ENCODE measurements at regions not wholly inside any gene's neighbourhood (a gene's known extent, or its start where the extent isn't known, plus 50 kb on each side); places are given as distances from the start of the nearest gene placed in this dataset.

DNA sequence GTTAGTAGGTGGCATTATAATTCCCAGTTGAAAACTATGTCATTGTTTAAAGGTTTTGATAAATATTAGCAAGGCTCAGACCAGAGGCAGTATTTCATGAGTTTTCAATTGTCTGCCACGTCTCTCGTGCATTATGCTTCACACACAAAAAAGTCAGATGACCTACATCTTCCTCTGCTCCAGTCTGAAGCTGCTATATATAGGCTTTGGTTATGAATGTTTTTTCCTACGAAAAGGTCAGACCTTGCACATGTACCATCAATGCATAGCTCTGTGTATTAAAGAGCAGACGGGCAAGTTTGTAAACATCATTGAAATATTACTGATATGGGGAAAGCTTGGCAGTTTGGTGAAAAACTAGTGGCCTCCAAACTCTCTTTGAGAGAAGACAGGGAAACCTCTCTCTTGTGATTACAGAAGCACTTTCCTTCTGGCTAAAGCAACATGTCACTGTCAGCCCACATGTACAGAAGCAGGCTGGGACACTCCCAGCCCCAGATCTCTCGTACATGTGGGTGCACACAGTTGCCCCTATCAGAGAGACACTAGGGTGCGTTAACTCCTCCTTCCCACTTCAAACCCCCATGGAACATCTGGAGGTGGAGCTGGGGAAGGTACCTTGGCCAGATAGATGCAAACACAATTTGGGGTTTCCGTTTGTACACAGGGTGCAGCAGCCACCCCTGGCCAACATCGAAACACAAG, 184.0 kb upstream of the BCL6 start:
- peaks cover 8% of the 10 kb centered on the region for H3K9me3 ChIP-seq (ENCODE audit: control insufficient read depth, low read length)
- no peak overlapping the region for H3K4me3 ChIP-seq (ENCODE audit: extremely low read depth, insufficient read depth, low read length, poor library complexity, severe bottlenecking)
- no peaks in the 10 kb centered on the region for H3K4me1 ChIP-seq (ENCODE audit: control insufficient read depth, insufficient read depth, low read length, poor library complexity, severe bottlenecking)
- no peaks in the 10 kb centered on the region for H3K36me3 ChIP-seq (ENCODE audit: control insufficient read depth, insufficient read depth, low read length)
- 94 to 96% methylated on average over 3 to 4 of the region's 8 CpGs for WGBS, 2 experiments (ENCODE audit: insufficient coverage in 2 of 2)
- H3K27ac ChIP-seq (ENCODE audit: low read depth, low read length, severe bottlenecking), result no peak overlapping the region

DNA sequence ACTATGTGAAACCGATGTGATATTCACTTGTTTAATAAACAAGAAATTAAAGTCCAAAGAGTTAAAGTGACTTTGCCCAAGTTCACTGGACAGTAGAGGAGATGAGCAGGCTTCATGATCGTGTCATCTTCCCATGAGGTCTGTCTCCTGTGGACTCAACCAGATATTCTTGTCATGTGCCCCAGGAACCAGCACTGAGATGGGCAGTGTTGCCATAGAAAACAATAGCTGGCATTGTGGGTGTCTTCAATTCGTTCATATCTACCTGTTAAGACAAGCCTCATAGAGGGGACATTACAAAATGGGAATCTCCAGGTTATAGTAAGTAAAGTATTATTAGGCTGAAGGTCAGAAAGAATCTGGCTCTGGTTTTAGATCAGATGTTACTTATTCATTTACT, 184.8 kb upstream of the BCL6 start:
- no peak overlapping the region for H3K4me3 ChIP-seq (ENCODE audit: extremely low read depth, insufficient read depth, low read length, poor library complexity, severe bottlenecking)
- H3K4me1 ChIP-seq (ENCODE audit: control insufficient read depth, insufficient read depth, low read length, poor library complexity, severe bottlenecking), result no peaks in the 10 kb centered on the region
- H3K27ac ChIP-seq (ENCODE audit: low read depth, low read length, severe bottlenecking), result no peak overlapping the region
- 84 to 90% methylated on average over 2 of the region's 3 CpGs for WGBS, 2 experiments (ENCODE audit: insufficient coverage in 2 of 2)
- peaks cover under 1% of the 10 kb centered on the region for H3K9me3 ChIP-seq (ENCODE audit: control insufficient read depth, low read length)
- no peaks in the 10 kb centered on the region for H3K36me3 ChIP-seq (ENCODE audit: control insufficient read depth, insufficient read depth, low read length)

DNA sequence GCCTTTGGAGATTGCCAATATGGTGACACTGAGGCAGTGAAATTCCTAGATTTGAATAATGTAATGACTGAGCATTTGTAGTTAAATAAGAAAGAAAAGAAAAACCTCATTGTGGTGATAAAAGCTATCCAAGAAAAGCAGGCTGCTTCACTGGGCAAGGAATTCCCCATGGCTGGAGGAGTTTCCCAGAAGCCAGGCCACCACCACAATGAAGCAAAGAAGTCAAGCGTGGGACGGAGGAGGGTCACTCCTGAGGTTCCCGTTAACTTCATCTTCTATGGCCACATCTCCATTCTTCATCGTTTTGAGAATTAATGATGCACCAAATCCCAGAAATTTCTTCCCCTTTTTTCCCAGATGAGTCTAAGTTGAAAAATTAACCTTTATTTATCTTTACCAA, 185.8 kb upstream of the BCL6 start:
- H3K9me3 ChIP-seq (ENCODE audit: control insufficient read depth, low read length), result no peaks in the 10 kb centered on the region
- no peaks in the 10 kb centered on the region for H3K4me1 ChIP-seq (ENCODE audit: control insufficient read depth, insufficient read depth, low read length, poor library complexity, severe bottlenecking)
- H3K27ac ChIP-seq (ENCODE audit: low read depth, low read length, severe bottlenecking), result no peak overlapping the region
- 90 to 100% methylated on average over 4 of the region's 4 CpGs for WGBS, 2 experiments (ENCODE audit: insufficient coverage in 2 of 2)
- H3K36me3 ChIP-seq (ENCODE audit: control insufficient read depth, insufficient read depth, low read length), result no peaks in the 10 kb centered on the region
- H3K4me3 ChIP-seq (ENCODE audit: extremely low read depth, insufficient read depth, low read length, poor library complexity, severe bottlenecking), result no peak overlapping the region

DNA sequence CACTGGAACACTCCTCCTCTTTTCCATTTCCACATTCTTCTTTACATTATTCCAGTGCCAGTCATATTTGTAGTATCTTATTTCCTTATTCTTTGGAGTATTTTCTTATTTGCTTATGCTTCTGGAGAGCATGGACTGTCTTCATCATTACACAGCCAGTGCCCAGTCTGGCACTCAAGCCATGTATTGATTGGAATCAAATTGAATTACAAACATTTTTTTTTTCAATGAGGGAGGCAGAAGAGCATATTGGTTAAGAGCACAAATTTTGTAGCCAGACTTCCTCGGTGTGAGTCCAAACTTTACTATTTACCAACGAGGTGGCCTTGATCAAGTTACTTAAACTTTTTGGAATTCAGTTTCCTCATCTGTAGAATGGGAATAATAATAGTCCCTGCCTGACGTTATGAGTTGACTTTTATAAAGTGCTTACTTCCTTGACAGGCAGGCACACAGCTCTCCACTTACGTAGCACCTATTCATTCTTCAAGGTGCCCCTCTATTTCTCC, 186.6 kb upstream of the BCL6 start:
- WGBS, 2 experiments (ENCODE audit: insufficient coverage in 2 of 2), result 83 to 94% methylated on average over 2 to 4 of the region's 4 CpGs
- Histone ChIP-seq H3K36me3 (ENCODE audit: control insufficient read depth, insufficient read depth, low read length) (no peaks in the 10 kb centered on the region), H3K9me3 (ENCODE audit: control insufficient read depth, low read length) (no peaks in the 10 kb centered on the region), H3K4me3 (ENCODE audit: extremely low read depth, insufficient read depth, low read length, poor library complexity, severe bottlenecking) (no peak overlapping the region), H3K27ac (ENCODE audit: low read depth, low read length, severe bottlenecking) (no peak overlapping the region), H3K4me1 (ENCODE audit: control insufficient read depth, insufficient read depth, low read length, poor library complexity, severe bottlenecking) (no peaks in the 10 kb centered on the region)

DNA sequence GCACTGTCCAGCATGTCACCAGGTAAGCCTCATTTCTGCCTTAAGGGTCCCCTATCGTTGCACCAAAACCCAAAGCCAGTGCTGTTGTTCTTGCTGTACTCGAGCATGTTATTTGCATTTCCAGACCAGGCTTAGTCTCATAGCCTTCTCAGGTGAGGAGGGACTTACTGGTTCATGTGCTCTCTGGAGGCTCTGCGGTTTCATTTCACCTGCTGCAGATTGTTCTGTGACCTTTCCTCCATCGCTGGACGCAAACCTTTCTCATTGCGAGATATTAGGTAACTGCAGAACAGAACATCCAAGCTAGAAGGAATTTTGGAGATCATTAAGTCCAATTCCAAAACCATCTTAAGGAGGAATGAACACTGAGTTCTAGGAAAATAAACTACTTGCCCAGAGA, 187.3 kb upstream of the BCL6 start:
- Histone ChIP-seq H3K36me3 (ENCODE audit: control insufficient read depth, insufficient read depth, low read length) (no peaks in the 10 kb centered on the region), H3K4me1 (ENCODE audit: control insufficient read depth, insufficient read depth, low read length, poor library complexity, severe bottlenecking) (no peaks in the 10 kb centered on the region), H3K9me3 (ENCODE audit: control insufficient read depth, low read length) (no peaks in the 10 kb centered on the region), H3K27ac (ENCODE audit: low read depth, low read length, severe bottlenecking) (no peak overlapping the region), H3K4me3 (ENCODE audit: extremely low read depth, insufficient read depth, low read length, poor library complexity, severe bottlenecking) (no peak overlapping the region)
- 93 to 98% methylated on average over 6 of the region's 6 CpGs for WGBS, 2 experiments (ENCODE audit: insufficient coverage in 2 of 2)

DNA sequence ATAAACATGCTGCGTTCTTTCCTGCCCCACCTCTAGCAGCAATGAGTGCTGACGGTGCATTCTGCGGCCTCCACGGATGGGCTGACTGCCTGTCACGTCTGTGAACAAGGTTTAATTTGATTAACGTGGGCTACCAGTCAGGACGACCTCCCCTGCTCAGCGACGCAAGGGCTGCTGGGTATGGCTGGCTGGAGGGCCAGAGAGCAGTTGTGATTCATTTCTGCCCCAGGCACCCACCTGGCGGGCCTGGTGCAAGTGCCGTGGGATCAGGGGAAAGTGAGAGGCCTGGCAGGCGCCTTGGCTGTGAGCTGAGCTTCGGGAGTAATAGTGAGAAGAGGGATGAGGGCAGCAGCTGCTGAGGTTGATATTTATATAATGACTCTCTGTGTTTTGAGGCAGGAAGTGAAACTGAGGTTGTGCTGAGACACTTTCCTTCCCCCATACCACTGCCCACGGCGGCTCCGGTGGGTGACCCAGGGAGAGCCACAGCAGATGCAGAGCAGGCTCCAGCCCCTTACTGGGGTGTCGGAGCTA, 190.4 kb upstream of the BCL6 start:
- no peak overlapping the region for H3K27ac ChIP-seq (ENCODE audit: low read depth, low read length, severe bottlenecking)
- 88 to 90% methylated on average over 11 to 17 of the region's 17 CpGs for WGBS, 2 experiments (ENCODE audit: insufficient coverage in 2 of 2)
- no peaks in the 10 kb centered on the region for H3K9me3 ChIP-seq (ENCODE audit: control insufficient read depth, low read length)
- H3K4me1 ChIP-seq (ENCODE audit: control insufficient read depth, insufficient read depth, low read length, poor library complexity, severe bottlenecking), result no peaks in the 10 kb centered on the region
- no peak overlapping the region for H3K4me3 ChIP-seq (ENCODE audit: extremely low read depth, insufficient read depth, low read length, poor library complexity, severe bottlenecking)
- H3K36me3 ChIP-seq (ENCODE audit: control insufficient read depth, insufficient read depth, low read length), result no peaks in the 10 kb centered on the region

DNA sequence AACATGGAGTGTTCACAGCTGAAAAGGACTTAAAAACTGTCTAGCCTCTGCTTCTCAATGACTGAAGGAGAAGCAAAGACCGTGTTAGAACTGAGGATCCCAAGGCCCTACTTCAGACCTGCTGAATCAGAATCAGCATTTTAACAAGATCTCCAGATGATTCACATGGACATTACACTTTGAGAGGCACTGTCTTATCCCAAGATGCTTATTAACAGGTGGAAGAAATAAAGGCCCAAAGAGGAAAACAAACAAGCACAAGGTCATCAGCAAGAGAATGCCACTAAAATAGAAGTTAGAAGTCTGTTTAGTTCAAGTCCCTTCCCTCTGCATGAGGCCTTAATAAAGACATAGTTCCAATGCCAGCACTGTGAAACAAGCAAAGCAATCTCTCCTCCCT, 191.4 kb upstream of the BCL6 start:
- Histone ChIP-seq H3K9me3 (ENCODE audit: control insufficient read depth, low read length) (no peaks in the 10 kb centered on the region), H3K4me1 (ENCODE audit: control insufficient read depth, insufficient read depth, low read length, poor library complexity, severe bottlenecking) (no peaks in the 10 kb centered on the region), H3K4me3 (ENCODE audit: extremely low read depth, insufficient read depth, low read length, poor library complexity, severe bottlenecking) (no peak overlapping the region), H3K36me3 (ENCODE audit: control insufficient read depth, insufficient read depth, low read length) (no peaks in the 10 kb centered on the region), H3K27ac (ENCODE audit: low read depth, low read length, severe bottlenecking) (no peak overlapping the region)
- 71 to 88% methylated on average over 1 of the region's 1 CpG for whole genome bisulfite sequencing, 2 experiments (ENCODE audit: insufficient coverage in 2 of 2)

DNA sequence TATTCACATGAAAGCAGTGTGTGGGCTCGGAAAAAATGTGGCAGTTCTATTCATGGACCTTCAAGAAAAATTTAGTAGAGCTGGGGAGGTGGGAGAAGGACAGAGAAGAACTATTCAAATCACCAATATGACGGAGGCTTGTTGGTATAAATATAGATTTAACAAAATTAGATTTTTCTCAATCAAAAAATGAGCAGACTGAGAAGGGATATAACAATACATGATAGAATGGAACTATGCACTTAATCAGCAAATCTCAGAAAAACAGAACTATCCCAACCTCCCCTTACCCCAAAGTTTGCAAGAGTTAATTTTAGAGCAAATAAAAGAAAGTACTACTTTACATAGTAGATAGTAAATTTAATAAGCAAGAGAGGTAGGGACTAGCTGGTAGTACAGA, 194.6 kb upstream of the BCL6 start:
- peaks cover 5% of the 10 kb centered on the region for H3K4me1 ChIP-seq (ENCODE audit: control insufficient read depth, insufficient read depth, low read length, poor library complexity, severe bottlenecking)

DNA sequence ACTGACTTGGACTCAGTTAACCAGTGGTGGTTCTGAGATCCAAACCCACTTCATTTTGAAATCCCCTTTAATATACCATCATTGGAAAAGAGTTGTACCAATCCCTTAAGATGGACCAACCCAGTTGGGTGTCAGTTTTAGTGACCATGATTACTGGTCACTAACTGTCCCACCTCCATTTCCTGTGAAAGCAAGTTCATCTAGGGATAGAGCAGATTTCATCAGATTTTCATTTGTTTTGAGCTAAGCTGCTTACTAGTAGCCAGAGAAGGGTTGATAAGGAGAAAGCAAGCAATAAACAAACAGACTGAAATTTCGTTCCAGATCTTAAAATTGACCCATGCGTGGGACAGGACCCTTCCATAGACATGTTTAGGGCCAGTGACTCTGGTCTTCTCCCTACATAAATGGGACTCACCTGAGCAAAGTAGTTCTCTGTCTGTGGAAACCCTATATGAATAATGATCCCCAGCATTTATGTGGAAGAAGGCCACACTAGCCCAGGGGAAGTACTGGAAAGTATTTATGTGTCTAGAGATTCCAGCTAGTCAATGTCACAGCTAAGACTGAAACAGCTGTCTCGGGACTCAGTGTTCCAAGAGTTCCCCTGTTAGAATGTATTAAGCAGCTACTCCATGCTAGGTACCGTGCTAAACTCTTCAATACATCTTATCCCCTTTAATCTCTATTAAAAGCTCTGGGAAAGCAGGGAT, 196.0 kb upstream of the BCL6 start:
- Histone ChIP-seq H3K9me3 (ENCODE audit: control insufficient read depth, low read length) (no peaks in the 10 kb centered on the region), H3K4me1 (ENCODE audit: control insufficient read depth, insufficient read depth, low read length, poor library complexity, severe bottlenecking) (peaks cover 9% of the 10 kb centered on the region), H3K36me3 (ENCODE audit: control insufficient read depth, insufficient read depth, low read length) (no peaks in the 10 kb centered on the region), H3K4me3 (ENCODE audit: extremely low read depth, insufficient read depth, low read length, poor library complexity, severe bottlenecking) (no peak overlapping the region), H3K27ac (ENCODE audit: low read depth, low read length, severe bottlenecking) (no peak overlapping the region)
- 80 to 89% methylated on average over 3 of the region's 4 CpGs for WGBS, 2 experiments (ENCODE audit: insufficient coverage in 2 of 2)

More for the DNA sequence above, 194.6 kb upstream of the BCL6 start:
- H3K4me3 ChIP-seq (ENCODE audit: extremely low read depth, insufficient read depth, low read length, poor library complexity, severe bottlenecking), result no peak overlapping the region
- H3K36me3 ChIP-seq (ENCODE audit: control insufficient read depth, insufficient read depth, low read length), result no peaks in the 10 kb centered on the region
- H3K9me3 ChIP-seq (ENCODE audit: control insufficient read depth, low read length), result no peaks in the 10 kb centered on the region
- H3K27ac ChIP-seq (ENCODE audit: low read depth, low read length, severe bottlenecking), result no peak overlapping the region
- WGBS, 2 experiments (ENCODE audit: insufficient coverage in 2 of 2), result no CpG with 5 or more reads among the region's 2 CpGs

DNA sequence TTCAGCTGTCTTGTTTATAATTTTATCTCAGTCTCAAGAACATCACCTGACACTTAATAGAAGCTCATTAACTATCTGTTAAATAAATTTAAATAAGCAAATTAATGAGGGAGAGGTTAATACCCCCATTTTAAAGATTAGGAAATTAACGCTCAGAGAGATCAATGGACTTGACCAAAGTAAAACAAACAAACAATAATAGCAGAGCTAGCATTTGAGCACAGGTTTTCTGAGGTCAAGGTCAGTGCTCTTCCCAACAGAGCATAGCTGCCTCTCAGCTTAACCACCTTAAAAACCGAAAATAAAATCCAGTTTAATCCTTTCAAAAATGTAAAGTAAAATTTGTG, 196.6 kb upstream of the BCL6 start:
- Histone ChIP-seq H3K4me1 (ENCODE audit: control insufficient read depth, insufficient read depth, low read length, poor library complexity, severe bottlenecking) (peaks cover 11% of the 10 kb centered on the region), H3K27ac (ENCODE audit: low read depth, low read length, severe bottlenecking) (no peak overlapping the region), H3K36me3 (ENCODE audit: control insufficient read depth, insufficient read depth, low read length) (no peaks in the 10 kb centered on the region), H3K4me3 (ENCODE audit: extremely low read depth, insufficient read depth, low read length, poor library complexity, severe bottlenecking) (no peak overlapping the region), H3K9me3 (ENCODE audit: control insufficient read depth, low read length) (no peaks in the 10 kb centered on the region)
- WGBS, 2 experiments (ENCODE audit: insufficient coverage in 2 of 2), result 86% methylated on average over 1 of the region's 2 CpGs; no CpG with 5 or more reads in 1 of the 2 experiments
